ENCODE measurements at regions not wholly inside any gene's neighbourhood (a gene's known extent, or its start where the extent isn't known, plus 50 kb on each side); places are given as distances from the start of the nearest gene placed in this dataset.
"Not testable (repeated sequence)": the region's sequence is repeated elsewhere in the genome, so short reads cannot be mapped to it uniquely, and the experiment has no call there.

GRCh38 chr18:43846299-43846698 lies 569.0 kb upstream of the SYT4 start:
- H3K4me1 ChIP-seq (ENCODE audit: control insufficient read depth, insufficient read depth, low read length) = no peaks in the 10 kb centered on the region
- POLR2A ChIA-PET = no interaction called here
- CTCF ChIA-PET = no interaction called here
- no peak for TF ChIP-seq ZNF24 (tag by site-specific recombination; IDR thresholded peaks at IDR 0.05)
- TF ChIP-seq ZNF354C (tag by site-specific recombination; IDR thresholded peaks at IDR 0.05; ENCODE audit: borderline replicate concordance, low read depth) = no peak
- no peak for TF ChIP-seq ZNF335 (tag by site-specific recombination; conservative IDR thresholded peaks at IDR 0.05)
- TF ChIP-seq ZNF214 (tag by site-specific recombination; IDR thresholded peaks at IDR 0.05; ENCODE audit: borderline replicate concordance) = no peak
- TF ChIP-seq, protein P1, sequence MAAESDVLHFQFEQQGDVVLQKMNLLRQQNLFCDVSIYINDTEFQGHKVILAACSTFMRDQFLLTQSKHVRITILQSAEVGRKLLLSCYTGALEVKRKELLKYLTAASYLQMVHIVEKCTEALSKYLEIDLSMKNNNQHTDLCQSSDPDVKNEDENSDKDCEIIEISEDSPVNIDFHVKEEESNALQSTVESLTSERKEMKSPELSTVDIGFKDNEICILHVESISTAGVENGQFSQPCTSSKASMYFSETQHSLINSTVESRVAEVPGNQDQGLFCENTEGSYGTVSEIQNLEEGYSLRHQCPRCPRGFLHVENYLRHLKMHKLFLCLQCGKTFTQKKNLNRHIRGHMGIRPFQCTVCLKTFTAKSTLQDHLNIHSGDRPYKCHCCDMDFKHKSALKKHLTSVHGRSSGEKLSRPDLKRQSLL (tag by site-specific recombination; IDR thresholded peaks at IDR 0.05) = no peak
- no peak for TF ChIP-seq ZNF148 (tag by site-specific recombination; IDR thresholded peaks at IDR 0.05; ENCODE audit: borderline replicate concordance)
- no peak for TF ChIP-seq SCRT2 (tag by site-specific recombination; IDR thresholded peaks at IDR 0.05)
- TF ChIP-seq REPIN1 (tag by site-specific recombination; IDR thresholded peaks at IDR 0.05; ENCODE audit: low read depth) = no peak
- TF ChIP-seq, protein P2, sequence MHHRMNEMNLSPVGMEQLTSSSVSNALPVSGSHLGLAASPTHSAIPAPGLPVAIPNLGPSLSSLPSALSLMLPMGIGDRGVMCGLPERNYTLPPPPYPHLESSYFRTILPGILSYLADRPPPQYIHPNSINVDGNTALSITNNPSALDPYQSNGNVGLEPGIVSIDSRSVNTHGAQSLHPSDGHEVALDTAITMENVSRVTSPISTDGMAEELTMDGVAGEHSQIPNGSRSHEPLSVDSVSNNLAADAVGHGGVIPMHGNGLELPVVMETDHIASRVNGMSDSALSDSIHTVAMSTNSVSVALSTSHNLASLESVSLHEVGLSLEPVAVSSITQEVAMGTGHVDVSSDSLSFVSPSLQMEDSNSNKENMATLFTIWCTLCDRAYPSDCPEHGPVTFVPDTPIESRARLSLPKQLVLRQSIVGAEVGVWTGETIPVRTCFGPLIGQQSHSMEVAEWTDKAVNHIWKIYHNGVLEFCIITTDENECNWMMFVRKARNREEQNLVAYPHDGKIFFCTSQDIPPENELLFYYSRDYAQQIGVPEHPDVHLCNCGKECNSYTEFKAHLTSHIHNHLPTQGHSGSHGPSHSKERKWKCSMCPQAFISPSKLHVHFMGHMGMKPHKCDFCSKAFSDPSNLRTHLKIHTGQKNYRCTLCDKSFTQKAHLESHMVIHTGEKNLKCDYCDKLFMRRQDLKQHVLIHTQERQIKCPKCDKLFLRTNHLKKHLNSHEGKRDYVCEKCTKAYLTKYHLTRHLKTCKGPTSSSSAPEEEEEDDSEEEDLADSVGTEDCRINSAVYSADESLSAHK (tag by site-specific recombination; IDR thresholded peaks at IDR 0.05) = no peak
- no peak for TF ChIP-seq ZNF768 (tag by site-specific recombination; IDR thresholded peaks at IDR 0.05)
- no peak for TF ChIP-seq ZNF202 (tag by site-specific recombination; IDR thresholded peaks at IDR 0.05; ENCODE audit: borderline replicate concordance)
- TF ChIP-seq ZNF600 (tag by site-specific recombination; IDR thresholded peaks at IDR 0.05) = no peak
- H3K9me3 ChIP-seq (ENCODE audit: control insufficient read depth, insufficient read depth, low read depth, low read length) = no peaks in the 10 kb centered on the region
- no peak overlapping the region for H3K27ac ChIP-seq (ENCODE audit: extremely low read depth, low read depth, low read length)
- H3K4me3 ChIP-seq (ENCODE audit: low read depth, low read length) = no peak overlapping the region
- no peaks in the 10 kb centered on the region for H3K36me3 ChIP-seq (ENCODE audit: control insufficient read depth in 2 of 2, insufficient read depth in 1 of 2, low read length in 2 of 2)

GRCh38 chr18:43847164-43848091 lies 570.1 kb upstream of the SYT4 start:
- Histone ChIP-seq H3K4me3 (ENCODE audit: low read depth, low read length) (no peak overlapping the region), H3K27ac (ENCODE audit: extremely low read depth, low read depth, low read length) (no peak overlapping the region), H3K9me3 (ENCODE audit: control insufficient read depth, insufficient read depth, low read depth, low read length) (no peaks in the 10 kb centered on the region), H3K36me3 (ENCODE audit: control insufficient read depth in 2 of 2, insufficient read depth in 1 of 2, low read length in 2 of 2) (no peaks in the 10 kb centered on the region), H3K4me1 (ENCODE audit: control insufficient read depth, insufficient read depth, low read length) (no peaks in the 10 kb centered on the region)
- CTCF ChIA-PET = interaction anchor here (0.5 kb wide), 1 partner anchor 19 kb away, joined by 3 read pairs; no protein-coding TSS in a partner anchor
- POLR2A ChIA-PET = no interaction called here
- TF ChIP-seq ZNF629 (tag by site-specific recombination; IDR thresholded peaks at IDR 0.05) = no peak
- no peak for TF ChIP-seq ZNF510 (tag by site-specific recombination; IDR thresholded peaks at IDR 0.05; ENCODE audit: insufficient replicate concordance)
- TF ChIP-seq ZNF18 (tag by site-specific recombination; IDR thresholded peaks at IDR 0.05) = no peak
- TF ChIP-seq, protein P3, sequence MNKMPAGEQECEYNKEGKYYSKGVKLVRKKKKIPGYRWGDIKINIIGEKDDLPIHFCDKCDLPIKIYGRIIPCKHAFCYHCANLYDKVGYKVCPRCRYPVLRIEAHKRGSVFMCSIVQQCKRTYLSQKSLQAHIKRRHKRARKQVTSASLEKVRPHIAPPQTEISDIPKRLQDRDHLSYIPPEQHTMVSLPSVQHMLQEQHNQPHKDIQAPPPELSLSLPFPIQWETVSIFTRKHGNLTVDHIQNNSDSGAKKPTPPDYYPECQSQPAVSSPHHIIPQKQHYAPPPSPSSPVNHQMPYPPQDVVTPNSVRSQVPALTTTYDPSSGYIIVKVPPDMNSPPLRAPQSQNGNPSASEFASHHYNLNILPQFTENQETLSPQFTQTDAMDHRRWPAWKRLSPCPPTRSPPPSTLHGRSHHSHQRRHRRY (tag by site-specific recombination; IDR thresholded peaks at IDR 0.05) = no peak
- TF ChIP-seq, protein P4, sequence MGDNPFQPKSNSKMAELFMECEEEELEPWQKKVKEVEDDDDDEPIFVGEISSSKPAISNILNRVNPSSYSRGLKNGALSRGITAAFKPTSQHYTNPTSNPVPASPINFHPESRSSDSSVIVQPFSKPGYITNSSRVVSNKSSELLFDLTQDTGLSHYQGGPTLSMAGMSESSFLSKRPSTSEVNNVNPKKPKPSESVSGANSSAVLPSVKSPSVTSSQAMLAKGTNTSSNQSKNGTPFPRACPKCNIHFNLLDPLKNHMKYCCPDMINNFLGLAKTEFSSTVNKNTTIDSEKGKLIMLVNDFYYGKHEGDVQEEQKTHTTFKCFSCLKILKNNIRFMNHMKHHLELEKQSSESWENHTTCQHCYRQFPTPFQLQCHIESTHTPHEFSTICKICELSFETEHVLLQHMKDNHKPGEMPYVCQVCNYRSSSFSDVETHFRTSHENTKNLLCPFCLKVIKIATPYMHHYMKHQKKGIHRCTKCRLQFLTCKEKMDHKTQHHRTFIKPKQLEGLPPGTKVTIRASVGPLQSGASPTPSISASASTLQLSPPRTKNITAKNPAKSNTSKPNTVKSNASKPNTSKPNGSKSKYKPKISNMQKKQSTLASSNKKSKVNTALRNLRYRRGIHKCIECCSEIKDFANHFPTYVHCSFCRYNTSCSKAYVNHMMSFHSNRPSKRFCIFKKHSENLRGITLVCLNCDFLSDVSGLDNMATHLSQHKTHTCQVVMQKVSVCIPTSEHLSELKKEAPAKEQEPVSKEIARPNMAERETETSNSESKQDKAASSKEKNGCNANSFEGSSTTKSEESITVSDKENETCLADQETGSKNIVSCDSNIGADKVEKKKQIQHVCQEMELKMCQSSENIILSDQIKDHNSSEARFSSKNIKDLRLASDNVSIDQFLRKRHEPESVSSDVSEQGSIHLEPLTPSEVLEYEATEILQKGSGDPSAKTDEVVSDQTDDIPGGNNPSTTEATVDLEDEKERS (tag by site-specific recombination; IDR thresholded peaks at IDR 0.05) = no peak

GRCh38 chr18:43849831-43850230 lies 572.5 kb upstream of the SYT4 start:
- H3K27ac ChIP-seq (ENCODE audit: extremely low read depth, low read depth, low read length); POLR2A ChIA-PET; H3K4me1 ChIP-seq (ENCODE audit: control insufficient read depth, insufficient read depth, low read length); CTCF ChIA-PET; H3K9me3 ChIP-seq (ENCODE audit: control insufficient read depth, insufficient read depth, low read depth, low read length); H3K36me3 ChIP-seq (ENCODE audit: control insufficient read depth in 2 of 2, insufficient read depth in 1 of 2, low read length in 2 of 2); H3K4me3 ChIP-seq (ENCODE audit: low read depth, low read length): not testable (repeated sequence)

Data from HEK293 (cell line).